PC-3 (cell line): ENCODE measurements at regions not wholly inside any gene's neighbourhood (a gene's known extent, or its start where the extent isn't known, plus 50 kb on each side); places are given as distances from the start of the nearest gene placed in this dataset.

Experiments
- ATAC-seq: fragments of 200-7000 bp; cut with Tn5 transposase; 2 replicates; pipeline ENCODE4 v1.9.1; 2020; ENCODE audit warnings: mild to moderate bottlenecking, moderate library complexity
- BruUV-seq: library from RNA; stranded (reverse); fragments of 400-500 nt; replicated peaks from 2 replicates; lab custom pipeline; 2021; lab: Mats Ljungman, UMichigan
- CTCF ChIA-PET: fragments of 300-600 bp; sonication (Branson Sonifier 250); formaldehyde crosslinking; loops from one replicate; lab custom pipeline; 2022; ENCODE audit warnings: antibody characterized with exemption; lab: Charles Lee
- POLR2A ChIA-PET: fragments of 300-600 bp; sonication (Branson Sonifier 250); formaldehyde crosslinking; loops from one replicate; lab custom pipeline; 2022; ENCODE audit warnings: antibody characterized with exemption; ENCODE audit not compliant: unreplicated experiment; lab: Charles Lee
- DNase-seq: peaks from one replicate; pipeline ENCODE4 v3.0.0-alpha.2; 2015
- H2AFZ ChIP-seq: fragments of 300-600 bp; sonication (generic); 2 replicates; pipeline ENCODE4 v1.6.0; 2016; ENCODE audit warnings: antibody characterized with exemption, low read length
- H3F3A ChIP-seq: fragments of 300-600 bp; sonication (generic); one replicate; pipeline ENCODE4 v1.6.0; 2017; ENCODE audit warnings: antibody characterized with exemption, low read length, control low read depth, mild to moderate bottlenecking; ENCODE audit not compliant: unreplicated experiment
- H3K27ac ChIP-seq: fragments of 300-600 bp; sonication (generic); 2 replicates; pipeline ENCODE4 v1.5.1; 2016; ENCODE audit warnings: mild to moderate bottlenecking, low read length
- H3K27me3 ChIP-seq: fragments of 300-600 bp; sonication (generic); 2 replicates; pipeline ENCODE4 v1.6.1; 2016; ENCODE audit warnings: low read length, mixed read lengths
- H3K36me3 ChIP-seq: fragments of 300-600 bp; sonication (generic); 2 replicates; pipeline ENCODE4 v1.6.1; 2016; ENCODE audit warnings: low read depth, mixed run types, low read length, mixed read lengths
- H3K4me1 ChIP-seq: fragments of 300-600 bp; sonication (generic); 2 replicates; pipeline ENCODE4 v1.5.1; 2016; ENCODE audit warnings: low read length; ENCODE audit not compliant: insufficient read depth
- H3K4me2 ChIP-seq: fragments of 300-600 bp; sonication (generic); 2 replicates; pipeline ENCODE4 v1.6.0; 2016; ENCODE audit warnings: low read length
- H3K4me3 ChIP-seq: fragments of 300-600 bp; sonication (generic); 2 replicates; pipeline ENCODE4 v1.5.1; 2016; ENCODE audit warnings: mild to moderate bottlenecking, low read length, mixed read lengths
- H3K79me2 ChIP-seq: fragments of 300-600 bp; sonication (generic); 2 replicates; pipeline ENCODE4 v1.6.1; 2017; ENCODE audit warnings: low read length, mixed read lengths
- H3K9ac ChIP-seq: fragments of 300-600 bp; sonication (generic); 2 replicates; pipeline ENCODE4 v1.6.0; 2016; ENCODE audit warnings: mild to moderate bottlenecking, low read length
- H3K9me2 ChIP-seq: fragments of 300-600 bp; sonication (generic); replicated peaks from 2 replicates; pipeline ENCODE4 v1.6.1; 2016; ENCODE audit warnings: mixed run types, low read length, mixed read lengths
- H3K9me3 ChIP-seq: fragments of 300-600 bp; sonication (generic); 2 replicates; pipeline ENCODE4 v1.6.1; 2016; ENCODE audit warnings: low read length, mixed read lengths
- H4K20me1 ChIP-seq: fragments of 300-600 bp; sonication (generic); 2 replicates; pipeline ENCODE4 v1.6.1; 2016; ENCODE audit warnings: low read length, mixed read lengths
- CTCF ChIP-seq: fragments of 300-600 bp; sonication (generic); conservative IDR thresholded peaks from 2 replicates; pipeline ENCODE4 v1.5.1; 2017; ENCODE audit warnings: antibody characterized with exemption, low read depth, mild to moderate bottlenecking, low read length
- EZH2 ChIP-seq: fragments of 300-600 bp; sonication (generic); IDR thresholded peaks from one replicate; pipeline ENCODE4 v1.6.1; 2017; ENCODE audit warnings: antibody characterized with exemption, mild to moderate bottlenecking, low read length; ENCODE audit not compliant: unreplicated experiment
- EZH2phosphoT487 ChIP-seq: fragments of 300-600 bp; sonication (generic); IDR thresholded peaks from 2 replicates; pipeline ENCODE4 v1.6.1; 2018; ENCODE audit warnings: mild to moderate bottlenecking, antibody characterized with exemption, low read length, borderline replicate concordance
- intact Hi-C: fragments of 100-400 bp; cut with micrococcal nuclease; formaldehyde crosslinking; loops from 2 replicates; pipeline ENCODE4 v1.9.0; 2023

- no peaks in the 10 kb centered on the region for H4K20me1 ChIP-seq
- H3K4me3 ChIP-seq = no peak overlapping the region
- no peaks in the 10 kb centered on the region for H3K4me1 ChIP-seq
- POLR2A ChIA-PET = no interaction called here
- H3K79me2 ChIP-seq = no peaks in the 10 kb centered on the region
- no peak overlapping the region for H2AFZ ChIP-seq
- H3K9me3 ChIP-seq = no peaks in the 10 kb centered on the region
- no peaks in the 10 kb centered on the region for H3K9me2 ChIP-seq
- DNase-seq = no peak
- no peak overlapping the region for H3K4me2 ChIP-seq
- BruUV-seq = no TSS peak
- H3K27ac ChIP-seq = no peak overlapping the region
- H3F3A ChIP-seq = no peaks in the 10 kb centered on the region
- TF ChIP-seq EZH2phosphoT487 = no peak
- no peak for TF ChIP-seq EZH2
- no peak for TF ChIP-seq CTCF
- intact Hi-C loops = no loop called here
- H3K27me3 ChIP-seq = no peaks in the 10 kb centered on the region
- no peak for ATAC-seq
- no peak overlapping the region for H3K9ac ChIP-seq
- H3K36me3 ChIP-seq = no peaks in the 10 kb centered on the region
- CTCF ChIA-PET = no interaction called here
Measured at GRCh38 chr4:147207911-147208310, 262.2 kb upstream of the TTC29 start.

- H3K9me2 ChIP-seq = no peaks in the 10 kb centered on the region
- H4K20me1 ChIP-seq = no peaks in the 10 kb centered on the region
- no peak for DNase-seq
- H3K36me3 ChIP-seq = no peaks in the 10 kb centered on the region
- H3K79me2 ChIP-seq = no peaks in the 10 kb centered on the region
- H3K4me2 ChIP-seq = no peak overlapping the region
- no peak overlapping the region for H3K9ac ChIP-seq
- BruUV-seq = no TSS peak
- H3K27ac ChIP-seq = no peak overlapping the region
- ChIA-PET CTCF (no interaction called here), POLR2A (no interaction called here)
- H2AFZ ChIP-seq = no peak overlapping the region
- no peak overlapping the region for H3K4me3 ChIP-seq
- H3F3A ChIP-seq = no peaks in the 10 kb centered on the region
- no peaks in the 10 kb centered on the region for H3K9me3 ChIP-seq
- TF ChIP-seq EZH2 = no peak
- TF ChIP-seq EZH2phosphoT487 = no peak
- TF ChIP-seq CTCF = no peak
- ATAC-seq = no peak
- peaks cover 7% of the 10 kb centered on the region; the same call in 1 of the 2 replicates for H3K4me1 ChIP-seq
- no peaks in the 10 kb centered on the region for H3K27me3 ChIP-seq
- intact Hi-C loops = no loop called here
Measured at GRCh38 chr4:147217655-147218054, 263.2 kb upstream of the EDNRA start.

GRCh38 chr4:147219145-147219544, 261.8 kb upstream of the EDNRA start:
- H3K4me1 ChIP-seq = peaks cover 7% of the 10 kb centered on the region; the same call in 1 of the 2 replicates
- no peak overlapping the region for H3K4me2 ChIP-seq
- BruUV-seq = no TSS peak
- no peak for ATAC-seq
- DNase-seq = no peak
- no peaks in the 10 kb centered on the region for H3K9me2 ChIP-seq
- ChIA-PET CTCF (no interaction called here), POLR2A (no interaction called here)
- TF ChIP-seq EZH2 (no peak), CTCF (no peak), EZH2phosphoT487 (no peak)
- H3K27me3 ChIP-seq = no peaks in the 10 kb centered on the region
- no peak overlapping the region for H3K9ac ChIP-seq
- H2AFZ ChIP-seq = no peak overlapping the region
- no peaks in the 10 kb centered on the region for H4K20me1 ChIP-seq
- H3K79me2 ChIP-seq = no peaks in the 10 kb centered on the region
- no peak overlapping the region for H3K4me3 ChIP-seq
- no peaks in the 10 kb centered on the region for H3K9me3 ChIP-seq
- H3K36me3 ChIP-seq = no peaks in the 10 kb centered on the region
- no peaks in the 10 kb centered on the region for H3F3A ChIP-seq
- intact Hi-C loops = no loop called here
- H3K27ac ChIP-seq = no peak overlapping the region
